ENCODE measurements at regions not wholly inside any gene's neighbourhood (a gene's known extent, or its start where the extent isn't known, plus 50 kb on each side); places are given as distances from the start of the nearest gene placed in this dataset.

DNA sequence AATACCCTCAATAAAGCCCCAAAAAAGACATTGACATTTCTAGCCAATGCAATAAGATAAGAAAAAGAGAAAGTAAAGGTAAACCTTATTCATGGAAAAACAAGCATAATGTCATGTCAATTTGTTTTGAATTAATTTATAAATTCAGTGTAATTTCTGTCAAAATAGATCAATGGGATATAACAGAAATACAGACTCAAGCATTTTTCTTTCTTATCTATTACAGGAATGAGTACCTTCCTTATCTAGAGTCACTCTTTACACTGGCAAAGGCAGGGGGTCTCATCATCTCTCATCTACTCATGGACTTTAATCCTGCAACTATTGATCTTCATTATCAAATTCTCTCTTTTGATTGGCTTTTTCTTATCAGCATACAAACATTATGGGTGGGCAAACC, 127.1 kb upstream of the SHH start (continued):
- TF ChIP-seq, protein P1, sequence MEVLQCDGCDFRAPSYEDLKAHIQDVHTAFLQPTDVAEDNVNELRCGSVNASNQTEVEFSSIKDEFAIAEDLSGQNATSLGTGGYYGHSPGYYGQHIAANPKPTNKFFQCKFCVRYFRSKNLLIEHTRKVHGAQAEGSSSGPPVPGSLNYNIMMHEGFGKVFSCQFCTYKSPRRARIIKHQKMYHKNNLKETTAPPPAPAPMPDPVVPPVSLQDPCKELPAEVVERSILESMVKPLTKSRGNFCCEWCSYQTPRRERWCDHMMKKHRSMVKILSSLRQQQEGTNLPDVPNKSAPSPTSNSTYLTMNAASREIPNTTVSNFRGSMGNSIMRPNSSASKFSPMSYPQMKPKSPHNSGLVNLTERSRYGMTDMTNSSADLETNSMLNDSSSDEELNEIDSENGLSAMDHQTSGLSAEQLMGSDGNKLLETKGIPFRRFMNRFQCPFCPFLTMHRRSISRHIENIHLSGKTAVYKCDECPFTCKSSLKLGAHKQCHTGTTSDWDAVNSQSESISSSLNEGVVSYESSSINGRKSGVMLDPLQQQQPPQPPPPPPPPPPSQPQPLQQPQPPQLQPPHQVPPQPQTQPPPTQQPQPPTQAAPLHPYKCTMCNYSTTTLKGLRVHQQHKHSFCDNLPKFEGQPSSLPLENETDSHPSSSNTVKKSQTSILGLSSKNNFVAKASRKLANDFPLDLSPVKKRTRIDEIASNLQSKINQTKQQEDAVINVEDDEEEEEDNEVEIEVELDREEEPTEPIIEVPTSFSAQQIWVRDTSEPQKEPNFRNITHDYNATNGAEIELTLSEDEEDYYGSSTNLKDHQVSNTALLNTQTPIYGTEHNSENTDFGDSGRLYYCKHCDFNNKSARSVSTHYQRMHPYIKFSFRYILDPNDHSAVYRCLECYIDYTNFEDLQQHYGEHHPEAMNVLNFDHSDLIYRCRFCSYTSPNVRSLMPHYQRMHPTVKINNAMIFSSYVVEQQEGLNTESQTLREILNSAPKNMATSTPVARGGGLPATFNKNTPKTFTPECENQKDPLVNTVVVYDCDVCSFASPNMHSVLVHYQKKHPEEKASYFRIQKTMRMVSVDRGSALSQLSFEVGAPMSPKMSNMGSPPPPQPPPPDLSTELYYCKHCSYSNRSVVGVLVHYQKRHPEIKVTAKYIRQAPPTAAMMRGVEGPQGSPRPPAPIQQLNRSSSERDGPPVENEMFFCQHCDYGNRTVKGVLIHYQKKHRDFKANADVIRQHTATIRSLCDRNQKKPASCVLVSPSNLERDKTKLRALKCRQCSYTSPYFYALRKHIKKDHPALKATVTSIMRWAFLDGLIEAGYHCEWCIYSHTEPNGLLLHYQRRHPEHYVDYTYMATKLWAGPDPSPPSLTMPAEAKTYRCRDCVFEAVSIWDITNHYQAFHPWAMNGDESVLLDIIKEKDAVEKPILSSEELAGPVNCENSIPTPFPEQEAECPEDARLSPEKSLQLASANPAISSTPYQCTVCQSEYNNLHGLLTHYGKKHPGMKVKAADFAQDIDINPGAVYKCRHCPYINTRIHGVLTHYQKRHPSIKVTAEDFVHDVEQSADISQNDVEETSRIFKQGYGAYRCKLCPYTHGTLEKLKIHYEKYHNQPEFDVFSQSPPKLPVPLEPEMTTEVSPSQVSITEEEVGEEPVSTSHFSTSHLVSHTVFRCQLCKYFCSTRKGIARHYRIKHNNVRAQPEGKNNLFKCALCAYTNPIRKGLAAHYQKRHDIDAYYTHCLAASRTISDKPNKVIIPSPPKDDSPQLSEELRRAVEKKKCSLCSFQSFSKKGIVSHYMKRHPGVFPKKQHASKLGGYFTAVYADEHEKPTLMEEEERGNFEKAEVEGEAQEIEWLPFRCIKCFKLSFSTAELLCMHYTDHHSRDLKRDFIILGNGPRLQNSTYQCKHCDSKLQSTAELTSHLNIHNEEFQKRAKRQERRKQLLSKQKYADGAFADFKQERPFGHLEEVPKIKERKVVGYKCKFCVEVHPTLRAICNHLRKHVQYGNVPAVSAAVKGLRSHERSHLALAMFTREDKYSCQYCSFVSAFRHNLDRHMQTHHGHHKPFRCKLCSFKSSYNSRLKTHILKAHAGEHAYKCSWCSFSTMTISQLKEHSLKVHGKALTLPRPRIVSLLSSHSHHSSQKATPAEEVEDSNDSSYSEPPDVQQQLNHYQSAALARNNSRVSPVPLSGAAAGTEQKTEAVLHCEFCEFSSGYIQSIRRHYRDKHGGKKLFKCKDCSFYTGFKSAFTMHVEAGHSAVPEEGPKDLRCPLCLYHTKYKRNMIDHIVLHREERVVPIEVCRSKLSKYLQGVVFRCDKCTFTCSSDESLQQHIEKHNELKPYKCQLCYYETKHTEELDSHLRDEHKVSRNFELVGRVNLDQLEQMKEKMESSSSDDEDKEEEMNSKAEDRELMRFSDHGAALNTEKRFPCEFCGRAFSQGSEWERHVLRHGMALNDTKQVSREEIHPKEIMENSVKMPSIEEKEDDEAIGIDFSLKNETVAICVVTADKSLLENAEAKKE (CRISPR knock-in tag; IDR thresholded peaks at IDR 0.05) = no peak
- TF ChIP-seq, protein P2, sequence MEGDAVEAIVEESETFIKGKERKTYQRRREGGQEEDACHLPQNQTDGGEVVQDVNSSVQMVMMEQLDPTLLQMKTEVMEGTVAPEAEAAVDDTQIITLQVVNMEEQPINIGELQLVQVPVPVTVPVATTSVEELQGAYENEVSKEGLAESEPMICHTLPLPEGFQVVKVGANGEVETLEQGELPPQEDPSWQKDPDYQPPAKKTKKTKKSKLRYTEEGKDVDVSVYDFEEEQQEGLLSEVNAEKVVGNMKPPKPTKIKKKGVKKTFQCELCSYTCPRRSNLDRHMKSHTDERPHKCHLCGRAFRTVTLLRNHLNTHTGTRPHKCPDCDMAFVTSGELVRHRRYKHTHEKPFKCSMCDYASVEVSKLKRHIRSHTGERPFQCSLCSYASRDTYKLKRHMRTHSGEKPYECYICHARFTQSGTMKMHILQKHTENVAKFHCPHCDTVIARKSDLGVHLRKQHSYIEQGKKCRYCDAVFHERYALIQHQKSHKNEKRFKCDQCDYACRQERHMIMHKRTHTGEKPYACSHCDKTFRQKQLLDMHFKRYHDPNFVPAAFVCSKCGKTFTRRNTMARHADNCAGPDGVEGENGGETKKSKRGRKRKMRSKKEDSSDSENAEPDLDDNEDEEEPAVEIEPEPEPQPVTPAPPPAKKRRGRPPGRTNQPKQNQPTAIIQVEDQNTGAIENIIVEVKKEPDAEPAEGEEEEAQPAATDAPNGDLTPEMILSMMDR (conservative IDR thresholded peaks at IDR 0.05; ENCODE audit: low read depth in 2 of 2) = no peak
- TF ChIP-seq, protein P3, sequence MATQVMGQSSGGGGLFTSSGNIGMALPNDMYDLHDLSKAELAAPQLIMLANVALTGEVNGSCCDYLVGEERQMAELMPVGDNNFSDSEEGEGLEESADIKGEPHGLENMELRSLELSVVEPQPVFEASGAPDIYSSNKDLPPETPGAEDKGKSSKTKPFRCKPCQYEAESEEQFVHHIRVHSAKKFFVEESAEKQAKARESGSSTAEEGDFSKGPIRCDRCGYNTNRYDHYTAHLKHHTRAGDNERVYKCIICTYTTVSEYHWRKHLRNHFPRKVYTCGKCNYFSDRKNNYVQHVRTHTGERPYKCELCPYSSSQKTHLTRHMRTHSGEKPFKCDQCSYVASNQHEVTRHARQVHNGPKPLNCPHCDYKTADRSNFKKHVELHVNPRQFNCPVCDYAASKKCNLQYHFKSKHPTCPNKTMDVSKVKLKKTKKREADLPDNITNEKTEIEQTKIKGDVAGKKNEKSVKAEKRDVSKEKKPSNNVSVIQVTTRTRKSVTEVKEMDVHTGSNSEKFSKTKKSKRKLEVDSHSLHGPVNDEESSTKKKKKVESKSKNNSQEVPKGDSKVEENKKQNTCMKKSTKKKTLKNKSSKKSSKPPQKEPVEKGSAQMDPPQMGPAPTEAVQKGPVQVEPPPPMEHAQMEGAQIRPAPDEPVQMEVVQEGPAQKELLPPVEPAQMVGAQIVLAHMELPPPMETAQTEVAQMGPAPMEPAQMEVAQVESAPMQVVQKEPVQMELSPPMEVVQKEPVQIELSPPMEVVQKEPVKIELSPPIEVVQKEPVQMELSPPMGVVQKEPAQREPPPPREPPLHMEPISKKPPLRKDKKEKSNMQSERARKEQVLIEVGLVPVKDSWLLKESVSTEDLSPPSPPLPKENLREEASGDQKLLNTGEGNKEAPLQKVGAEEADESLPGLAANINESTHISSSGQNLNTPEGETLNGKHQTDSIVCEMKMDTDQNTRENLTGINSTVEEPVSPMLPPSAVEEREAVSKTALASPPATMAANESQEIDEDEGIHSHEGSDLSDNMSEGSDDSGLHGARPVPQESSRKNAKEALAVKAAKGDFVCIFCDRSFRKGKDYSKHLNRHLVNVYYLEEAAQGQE (IDR thresholded peaks at IDR 0.05; ENCODE audit: unreplicated experiment) = no peak
- TF ChIP-seq STAT1 (IDR thresholded peaks at IDR 0.05; ENCODE audit: unreplicated experiment) (no peak), JUNB (IDR thresholded peaks at IDR 0.05; ENCODE audit: unreplicated experiment) (no peak)

Measured in GM23338 (cell line).